OCI-M1 (cell line): ENCODE measurements at regions not wholly inside any gene's neighbourhood (a gene's known extent, or its start where the extent isn't known, plus 50 kb on each side); places are given as distances from the start of the nearest gene placed in this dataset.
"Not testable (repeated sequence)": the region's sequence is repeated elsewhere in the genome, so short reads cannot be mapped to it uniquely, and the experiment has no call there.

Experiments used
- DNase-seq: peaks from one replicate; lab custom pipeline; 2025; lab: John Stamatoyannopoulos, UW

DNA sequence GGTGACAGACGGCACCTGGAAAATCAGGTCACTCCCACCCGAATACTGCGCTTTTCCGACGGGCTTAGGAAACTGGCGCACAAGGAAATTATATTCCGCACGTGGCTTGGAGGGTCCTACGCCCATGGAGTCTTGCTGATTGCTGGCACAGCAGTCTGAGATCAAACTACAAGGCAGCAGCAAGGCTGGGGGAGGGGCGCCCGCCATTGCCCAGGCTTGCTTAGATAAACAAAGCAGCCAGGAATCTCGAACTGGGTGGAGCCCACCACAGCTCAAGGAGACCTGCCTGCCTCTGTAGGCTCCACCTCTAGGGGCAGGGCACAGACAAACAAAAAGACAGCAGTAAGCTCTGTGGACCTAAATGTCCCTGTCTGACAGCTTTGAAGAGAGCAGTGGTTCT, 394.3 kb downstream of the PTH2R start:
- DNase-seq, result not testable (repeated sequence)

DNA sequence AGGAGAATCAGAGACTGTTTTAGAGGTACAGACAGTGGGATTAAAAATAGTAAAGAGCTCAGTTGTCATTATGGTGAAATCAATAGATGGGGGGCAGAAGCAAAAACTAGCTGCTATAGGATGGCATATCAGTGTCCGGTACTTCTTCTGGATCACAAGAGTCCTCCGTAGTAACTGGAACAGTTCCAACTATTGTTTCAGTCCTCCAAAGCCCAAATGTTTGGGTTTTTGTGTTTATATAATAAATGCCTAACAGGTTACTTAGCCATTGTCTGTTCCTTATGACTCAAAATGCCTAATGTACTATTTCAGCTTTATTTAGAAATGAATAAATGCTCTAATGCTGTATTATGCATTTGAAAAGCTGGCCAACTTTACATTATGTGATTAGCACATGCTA, 401.2 kb downstream of the PTH2R start:
- no peak for DNase-seq

DNA sequence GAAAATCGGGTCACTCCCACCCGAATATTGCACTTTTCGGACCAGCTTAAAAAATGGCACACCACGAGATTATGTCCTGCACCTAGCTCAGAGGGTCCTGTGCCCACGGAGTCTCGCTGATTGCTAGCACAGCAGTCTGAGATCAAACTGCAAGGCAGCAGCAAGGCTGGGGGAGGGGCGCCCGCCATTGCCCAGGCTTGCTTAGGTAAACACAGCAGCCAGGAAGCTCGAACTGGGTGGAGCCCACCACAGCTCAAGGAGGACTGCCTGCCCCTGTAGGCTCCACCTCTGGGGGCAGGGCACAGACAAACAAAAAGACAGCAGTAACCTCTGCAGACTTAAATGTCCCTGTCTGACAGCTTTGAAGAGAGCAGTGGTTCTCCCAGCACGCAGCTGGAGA, 405.3 kb downstream of the PTH2R start:
- not testable (repeated sequence) for DNase-seq

DNA sequence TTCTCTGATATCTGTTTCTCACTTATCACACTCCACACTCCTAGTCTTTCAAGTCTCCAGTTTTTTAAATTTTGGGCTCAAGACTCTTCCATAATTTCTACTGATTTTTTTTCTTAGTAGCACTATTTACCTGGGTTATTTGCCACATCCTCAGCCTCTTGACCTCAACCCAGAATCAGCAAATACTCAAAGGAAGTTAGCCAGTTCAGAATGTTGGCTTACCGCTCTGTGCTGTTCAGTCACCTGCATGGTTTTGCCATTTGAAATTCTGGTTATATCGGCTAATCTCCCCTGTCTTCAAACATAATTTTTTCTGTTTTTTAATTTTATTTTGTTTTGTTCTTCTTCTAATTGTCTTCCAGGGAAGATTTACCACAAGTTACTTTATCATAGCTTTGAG, 412.6 kb downstream of the PTH2R start:
- no peak for DNase-seq

DNA sequence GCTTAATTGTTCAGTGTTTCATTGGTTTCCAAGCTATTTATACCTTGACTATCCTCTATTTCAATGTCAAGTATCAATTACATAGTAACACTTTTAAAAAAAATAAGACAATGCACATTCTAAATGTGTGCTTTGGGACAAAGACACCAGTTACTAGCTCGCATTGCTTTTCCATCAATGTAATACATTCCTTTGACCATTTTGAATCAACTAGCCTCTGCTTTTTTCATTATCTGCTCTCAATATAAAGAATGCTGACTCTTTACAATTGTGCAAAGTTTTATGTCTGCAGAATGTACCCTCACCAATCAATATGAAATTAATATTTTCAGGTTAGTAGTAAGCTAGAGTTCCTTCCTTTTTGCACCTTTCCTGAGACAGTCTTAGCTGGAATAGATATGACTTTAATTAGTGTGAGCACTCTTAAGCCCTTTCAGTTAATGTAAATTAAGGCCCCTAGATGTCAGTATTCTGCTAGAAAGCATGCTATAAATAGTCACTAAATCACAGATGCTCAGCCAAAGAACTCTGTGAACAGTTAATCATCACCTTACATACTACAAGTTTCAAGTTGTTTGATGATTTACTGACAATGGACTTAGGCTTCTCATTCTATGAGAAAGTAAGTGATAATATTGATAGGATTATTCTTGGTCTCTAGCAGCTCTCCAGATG, 413.6 kb downstream of the PTH2R start:
- peak; percentile 73 for DNase-seq

DNA sequence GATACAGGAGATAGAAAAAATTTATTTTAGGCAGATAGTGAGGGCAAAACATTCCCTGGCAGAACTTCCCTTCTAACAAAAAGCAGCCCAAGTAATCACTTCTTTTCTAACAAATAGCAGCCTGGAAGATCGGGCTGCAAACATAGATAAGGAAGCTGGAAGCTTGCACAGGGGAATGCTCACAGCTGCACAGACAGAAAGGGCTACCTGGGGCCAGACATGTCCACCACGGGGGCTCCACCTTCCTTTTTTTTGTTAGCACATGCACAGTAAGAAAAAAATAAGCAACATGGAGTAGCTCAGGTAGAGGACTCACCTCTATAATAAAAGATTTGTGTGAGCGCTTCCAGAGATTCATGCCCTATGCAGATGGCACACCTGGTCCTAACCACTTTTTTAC, 420.5 kb downstream of the PTH2R start:
- peak; percentile 41 for DNase-seq

DNA sequence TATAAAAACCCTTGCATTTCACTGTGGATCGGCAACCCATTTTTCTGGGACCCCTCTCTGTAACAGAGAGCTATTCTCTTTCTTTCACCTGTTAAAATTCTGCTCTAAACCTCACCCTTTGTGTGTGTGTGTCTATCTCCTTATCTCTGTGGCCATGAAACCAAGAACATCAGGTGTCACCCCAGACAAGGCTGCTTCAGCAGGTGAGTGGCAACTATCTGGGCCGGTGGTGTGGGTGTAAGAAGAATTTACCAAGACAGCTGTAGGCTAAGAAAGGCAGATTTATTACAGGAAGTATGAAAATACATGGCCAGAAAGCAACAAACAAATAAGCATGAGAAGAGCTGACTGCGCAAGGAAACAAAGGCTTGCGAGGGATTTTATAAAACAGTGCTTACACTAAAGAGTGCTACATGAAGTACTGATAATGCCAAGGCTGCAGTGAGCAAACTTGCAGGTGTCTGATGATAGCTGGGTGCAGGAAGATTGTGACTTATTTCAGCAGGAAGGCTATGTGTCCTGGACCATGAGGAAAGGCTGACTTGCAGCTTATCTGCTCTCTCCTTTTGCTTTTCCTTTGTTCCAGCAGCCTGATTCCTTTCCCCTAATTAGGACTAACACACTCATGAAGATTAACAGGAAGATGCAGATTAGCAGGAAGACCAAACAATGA, 421.1 kb downstream of the PTH2R start:
- DNase-seq, result no peak

DNA sequence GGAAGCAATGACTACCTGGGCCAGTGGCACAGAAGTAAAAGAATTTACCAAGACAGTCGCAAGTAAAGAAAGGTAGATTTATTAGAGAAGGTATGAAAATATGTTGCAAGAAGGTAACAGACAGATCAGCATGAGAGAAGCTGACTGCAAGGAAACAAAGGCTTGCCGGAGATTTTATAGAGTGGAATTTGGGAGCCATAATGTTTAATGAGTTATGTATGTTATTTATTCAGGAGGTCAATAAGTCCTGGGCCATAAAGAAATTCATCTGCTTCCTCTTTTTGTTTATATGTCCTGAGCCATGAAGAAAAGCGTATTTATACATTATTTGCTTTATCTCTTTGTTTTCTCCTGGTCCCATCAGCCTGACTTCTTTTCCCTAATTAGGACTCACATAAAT, 423.6 kb downstream of the PTH2R start:
- no peak for DNase-seq

DNA sequence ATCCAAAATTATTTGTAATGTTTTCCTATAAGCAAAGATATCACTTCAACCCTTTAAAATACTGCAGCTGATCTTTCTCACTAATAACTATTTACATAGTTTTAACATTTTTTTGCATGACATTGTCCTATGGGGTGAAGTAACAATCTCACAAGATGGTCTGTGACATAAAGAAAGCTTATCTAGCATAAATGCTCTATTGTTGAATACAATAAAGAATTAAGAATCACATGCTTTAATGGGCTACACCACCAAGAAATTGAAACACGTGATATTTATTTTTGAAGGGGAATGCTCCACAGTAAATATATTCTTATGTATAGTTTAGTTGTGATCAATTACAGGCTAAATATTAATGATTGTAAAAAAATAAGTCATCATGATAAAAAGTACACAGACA, 441.1 kb downstream of the PTH2R start:
- DNase-seq, result no peak

DNA sequence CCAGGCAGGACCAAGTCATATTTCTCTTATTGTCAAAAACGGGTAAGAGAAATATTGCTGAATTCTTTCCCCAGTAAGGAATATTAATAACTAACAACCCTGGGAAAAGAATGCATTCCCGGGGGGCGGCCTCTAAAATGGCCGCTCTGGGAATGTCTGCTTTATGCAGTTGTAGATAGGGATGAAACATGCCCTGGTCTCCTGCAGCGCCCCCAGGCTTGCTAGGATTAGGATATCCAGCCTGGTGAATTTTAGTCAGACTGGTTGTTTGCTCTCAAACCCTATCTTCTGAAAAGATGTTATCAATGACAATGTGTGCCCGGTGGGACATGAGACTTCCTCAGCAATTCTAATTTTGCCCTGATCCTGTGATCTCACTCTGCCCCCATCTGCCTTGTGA, 448.1 kb downstream of the PTH2R start:
- DNase-seq, result no peak

DNA sequence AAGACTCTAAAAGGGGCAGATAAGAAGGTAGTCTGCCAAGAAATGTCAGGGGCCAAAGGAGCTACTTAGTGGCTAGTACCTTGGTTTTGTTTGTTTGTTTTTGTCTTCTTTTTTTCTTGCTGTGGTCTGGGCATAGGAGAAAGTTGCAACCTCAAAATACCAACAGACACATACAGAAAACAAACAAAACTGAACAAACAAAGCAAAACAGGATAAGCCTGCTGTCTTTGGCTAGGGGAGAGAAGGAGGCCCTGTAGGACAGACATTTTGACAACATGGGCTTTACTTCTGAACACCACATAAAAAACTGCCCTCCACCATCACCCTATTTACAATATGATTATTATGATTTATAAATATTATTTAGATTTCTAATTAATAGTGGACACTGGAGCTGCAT, 460.8 kb downstream of the PTH2R start:
- no peak for DNase-seq

DNA sequence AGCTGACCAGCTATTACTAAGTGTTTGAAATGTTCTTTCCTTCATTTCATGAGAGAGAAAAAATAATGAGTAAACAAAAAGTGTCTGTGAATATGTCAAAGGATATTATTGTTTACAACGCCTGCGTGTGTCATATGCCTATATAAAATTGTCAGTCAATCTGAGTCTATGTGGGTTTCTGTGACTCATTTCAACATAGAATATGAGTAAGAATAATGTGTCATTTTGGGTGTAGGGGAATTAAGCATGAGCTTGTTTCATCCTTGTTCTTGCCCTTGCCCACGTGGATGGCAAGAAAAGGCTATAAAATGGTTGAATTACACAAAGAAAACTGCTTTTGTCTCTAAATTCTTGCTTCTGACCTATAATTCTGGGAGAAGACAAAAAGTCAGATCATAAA, 466.0 kb downstream of the PTH2R start:
- DNase-seq, result no peak

DNA sequence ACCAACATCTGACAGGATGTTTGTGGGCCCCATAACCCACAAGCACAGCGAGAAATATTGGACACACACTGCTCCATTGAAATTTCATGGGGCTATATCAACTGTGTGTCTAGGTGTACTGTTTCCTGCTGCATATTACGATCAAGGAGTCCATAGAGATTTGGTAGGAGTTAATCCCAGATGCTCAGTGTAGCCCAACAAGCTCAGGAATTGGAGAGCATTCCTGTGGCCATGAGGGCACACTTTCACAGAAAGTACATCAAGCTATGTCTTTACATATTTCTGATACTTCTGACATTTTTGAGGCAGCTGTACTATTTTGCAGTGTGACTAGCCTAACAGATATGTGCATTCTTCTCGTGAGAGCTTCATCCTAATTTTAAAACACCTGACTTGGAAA, 473.1 kb downstream of the PTH2R start:
- no peak for DNase-seq

DNA sequence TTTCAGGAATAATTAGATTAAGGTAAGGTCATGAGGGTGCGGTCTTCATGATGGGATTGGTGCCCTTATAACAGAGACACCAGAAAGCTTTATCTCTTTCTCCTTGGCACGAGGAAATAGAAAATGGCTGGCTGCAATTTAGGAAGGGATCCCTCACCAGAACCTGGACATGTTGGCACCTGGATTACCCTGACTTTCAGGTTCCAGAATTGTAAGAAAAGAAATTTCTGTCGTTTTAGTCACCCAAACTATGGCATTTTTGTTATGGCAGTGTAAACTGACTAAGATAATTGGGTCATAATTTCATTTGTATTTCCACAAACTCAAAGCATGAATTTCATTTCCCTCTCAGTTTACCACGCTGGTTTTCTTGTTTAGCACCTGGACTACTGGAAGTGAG, 473.6 kb downstream of the PTH2R start:
- no peak for DNase-seq

DNA sequence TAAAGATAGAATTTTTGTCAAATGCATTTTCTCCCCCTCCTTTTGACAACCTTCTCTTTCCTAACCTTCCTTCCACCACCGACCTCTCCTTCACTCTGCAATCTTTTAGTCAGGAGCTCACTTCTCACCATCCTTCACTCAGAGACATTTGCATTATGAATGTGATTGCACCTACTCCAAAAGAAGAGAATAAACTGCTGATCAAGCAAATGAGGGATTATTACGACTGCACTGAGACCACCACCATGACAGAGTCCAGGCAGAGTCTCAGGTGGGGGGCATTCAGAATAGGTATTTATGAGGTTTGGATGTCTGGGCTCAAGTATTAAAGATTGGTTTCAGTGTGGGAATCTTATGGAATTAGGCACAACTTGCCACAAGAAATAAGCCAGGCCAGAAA, 483.9 kb downstream of the PTH2R start:
- DNase-seq, result no peak

DNA sequence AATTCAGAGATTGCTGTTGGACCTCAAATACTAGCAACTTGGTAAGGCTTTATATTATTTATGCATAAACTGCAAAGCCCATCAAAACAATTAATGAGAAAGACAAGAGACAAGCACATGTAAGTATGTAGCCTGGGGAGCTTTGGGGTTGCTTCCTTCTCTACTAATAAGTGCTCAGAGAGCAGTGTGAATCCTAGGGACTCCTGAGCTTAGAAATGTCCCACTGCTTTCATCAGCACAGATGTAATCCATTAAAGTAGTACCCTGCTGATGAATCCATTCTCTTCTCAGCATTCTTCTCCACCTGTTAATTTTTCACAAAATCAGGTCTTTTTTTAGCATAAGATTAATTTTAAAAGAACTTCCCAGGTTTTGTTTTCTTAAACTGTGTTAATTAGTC, 485.6 kb downstream of the PTH2R start:
- DNase-seq, result no peak

DNA sequence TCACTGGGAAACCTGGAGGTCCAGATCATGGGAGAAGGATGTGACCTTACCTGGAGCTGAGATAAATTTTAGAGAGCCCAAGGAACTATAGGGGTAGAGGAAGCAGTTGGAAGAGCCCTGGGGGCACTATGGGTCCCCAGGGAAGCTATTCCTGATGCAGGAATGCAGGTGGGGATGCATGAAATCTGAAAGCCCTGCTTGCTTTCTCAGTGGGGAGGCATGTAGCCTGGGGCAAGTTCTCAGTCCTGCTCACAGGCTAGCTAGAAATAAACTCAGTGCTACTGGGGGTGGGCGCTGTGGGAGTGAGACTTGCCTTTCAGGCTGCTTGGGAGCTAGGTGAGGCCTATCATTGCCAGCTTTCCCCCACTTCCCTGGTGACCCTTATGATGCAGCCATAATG, 499.7 kb downstream of the PTH2R start:
- DNase-seq, result no peak

DNA sequence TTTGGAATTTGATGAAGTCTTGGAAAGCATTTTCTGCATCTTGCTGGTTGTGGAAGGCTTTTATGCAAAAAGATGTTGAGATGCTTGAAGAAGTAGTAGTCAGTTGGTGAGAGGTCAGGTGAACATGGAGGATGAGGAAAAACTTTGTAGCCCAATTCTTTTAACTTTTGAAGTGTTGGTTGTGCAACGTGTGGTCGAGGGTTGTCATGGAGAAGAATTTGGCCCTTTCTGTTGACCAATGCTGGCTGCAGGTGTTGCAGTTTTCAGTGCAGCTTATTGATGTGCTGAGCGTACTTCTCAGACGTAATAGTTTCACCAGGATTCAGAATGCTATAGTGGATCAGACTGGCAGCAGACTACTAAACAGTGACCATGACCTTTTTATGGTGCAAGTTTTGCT, 508.4 kb upstream of the MAP2 start:
- DNase-seq, result no peak

DNA sequence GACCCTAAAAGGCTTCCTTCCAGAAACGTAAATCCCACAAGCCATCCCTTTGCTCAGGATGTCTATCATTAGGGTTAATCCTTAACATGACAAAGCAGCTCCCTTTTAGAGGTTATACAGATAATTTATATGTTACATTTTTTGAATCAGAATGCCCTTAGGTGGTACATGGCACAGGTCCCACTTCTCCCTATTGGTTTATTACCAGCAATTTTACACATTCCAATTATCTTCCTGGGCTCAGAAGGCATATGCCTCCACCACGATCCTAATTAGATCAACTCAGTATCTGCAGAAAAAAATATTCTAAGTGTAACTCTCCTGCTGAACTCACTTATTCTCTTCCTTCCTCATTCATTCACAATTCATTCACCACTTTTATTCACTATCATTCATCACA, 507.0 kb upstream of the MAP2 start:
- no peak for DNase-seq

DNA sequence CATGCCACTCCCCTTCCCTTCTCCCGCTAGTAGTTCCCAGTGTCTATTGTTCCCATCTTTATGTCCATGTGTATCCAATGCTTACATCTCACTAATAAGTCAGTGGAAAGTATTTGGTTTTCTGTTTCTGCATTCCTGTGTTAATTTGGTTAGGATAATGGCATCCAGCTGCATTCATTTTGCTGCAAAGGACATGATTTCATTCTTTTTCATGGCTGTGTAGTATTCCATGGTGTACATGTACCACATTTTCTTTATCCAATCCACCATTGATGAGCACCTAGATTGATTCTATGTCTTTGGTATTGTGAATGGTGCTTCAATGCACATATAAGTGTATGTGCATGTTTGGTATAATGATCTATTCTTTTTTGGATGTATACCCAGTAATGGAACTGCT, 502.5 kb upstream of the MAP2 start:
- DNase-seq, result not testable (repeated sequence)

DNA sequence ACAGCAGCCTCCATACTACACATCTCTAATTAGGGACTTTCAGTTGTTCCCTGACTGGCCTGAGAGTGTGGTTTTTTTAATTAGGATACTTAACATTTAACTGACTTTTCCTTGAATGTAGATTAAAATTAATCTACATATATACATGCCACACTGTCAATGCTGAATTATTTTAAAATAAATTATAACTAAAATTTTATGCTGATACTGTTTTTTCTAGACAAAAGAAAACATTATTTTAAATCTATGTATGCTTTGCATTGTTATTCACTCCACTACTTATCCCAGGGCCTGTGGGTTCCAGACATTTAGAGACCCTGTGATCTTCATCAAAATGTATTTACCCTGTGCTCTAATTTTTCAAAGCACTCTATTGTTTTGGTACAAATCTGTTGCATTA, 496.0 kb upstream of the MAP2 start:
- DNase-seq, result no peak

DNA sequence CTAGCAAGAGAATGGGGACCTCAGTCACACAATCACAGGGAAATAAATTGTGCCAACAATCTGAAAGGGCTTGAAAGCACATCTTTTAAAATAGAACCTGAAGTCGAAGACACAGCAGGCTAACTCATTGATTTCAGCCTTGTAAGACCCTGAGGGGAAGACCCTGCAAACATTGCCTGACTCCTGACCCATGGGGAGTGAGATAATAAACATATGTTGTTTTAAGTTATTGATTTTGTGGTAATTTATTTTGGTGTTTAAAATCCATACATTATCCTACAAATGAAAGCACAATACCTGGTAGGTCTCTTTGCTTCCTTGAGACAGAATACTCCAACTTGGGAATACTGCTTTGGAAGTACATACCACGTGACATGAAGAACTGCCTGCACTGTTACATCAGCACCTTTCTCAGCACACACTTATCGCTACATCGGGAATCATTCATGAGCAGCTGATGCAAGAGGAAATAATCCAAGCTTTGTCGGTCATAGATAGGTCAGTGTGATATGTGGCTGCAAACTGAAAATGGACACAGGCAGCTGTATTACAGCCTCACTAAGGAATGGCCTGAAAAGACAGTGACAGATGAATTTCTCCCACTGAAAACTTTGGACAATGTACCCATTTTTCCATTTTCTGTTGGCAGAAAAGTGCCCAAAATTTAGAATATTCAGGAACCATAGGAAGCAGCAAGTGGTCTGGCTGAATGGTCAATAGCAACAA, 494.5 kb upstream of the MAP2 start:
- peak; percentile 91 for DNase-seq

DNA sequence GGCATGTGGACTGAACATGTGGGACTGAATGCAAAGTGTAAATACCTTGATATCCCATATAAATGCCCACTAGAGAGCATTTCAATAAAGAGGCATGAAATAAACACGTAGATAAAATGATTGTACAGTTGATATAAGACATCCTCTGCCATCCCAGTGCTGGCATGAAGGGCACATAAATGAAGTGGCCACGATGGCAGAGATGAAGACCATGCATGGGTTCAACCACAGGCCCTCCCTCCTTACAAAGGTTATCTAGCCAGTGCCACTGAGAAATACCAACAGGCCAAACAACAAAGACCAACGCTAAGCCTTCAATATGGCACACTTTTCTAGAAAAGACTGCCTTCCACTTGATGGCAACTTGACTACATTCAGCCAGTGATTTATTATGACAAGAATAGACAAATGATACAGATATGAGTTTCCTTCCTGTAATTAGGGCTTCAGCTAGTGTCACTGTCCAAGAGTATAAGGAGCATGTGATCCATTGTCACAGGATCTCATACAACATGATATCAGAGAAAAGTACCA, 493.9 kb upstream of the MAP2 start:
- peak; percentile 56 for DNase-seq
